IPS DF 6.9 (cell line): ENCODE measurements at regions not wholly inside any gene's neighbourhood (a gene's known extent, or its start where the extent isn't known, plus 50 kb on each side); places are given as distances from the start of the nearest gene placed in this dataset.
"Not testable (repeated sequence)": the region's sequence is repeated elsewhere in the genome, so short reads cannot be mapped to it uniquely, and the experiment has no call there.

Source experiments
- DNase-seq: peaks from one replicate; pipeline ENCODE4 v3.0.0-alpha.2; 2013; ENCODE audit warnings: low read depth, low spot score
- H3K27ac ChIP-seq: one replicate; pipeline ENCODE4 v1.5.1; 2013; ENCODE audit warnings: low read length, control low read depth
- H3K27me3 ChIP-seq: 2 replicates; pipeline ENCODE4 v1.6.1; 2013; ENCODE audit warnings: mild to moderate bottlenecking, low read length; ENCODE audit not compliant: control insufficient read depth, insufficient read depth
- H3K36me3 ChIP-seq: 2 replicates; pipeline ENCODE4 v1.6.1; 2013; ENCODE audit warnings: low read length; ENCODE audit not compliant: control insufficient read depth, insufficient read depth
- H3K4me1 ChIP-seq: 2 replicates; pipeline ENCODE4 v1.6.1; 2013; ENCODE audit warnings: low read length; ENCODE audit not compliant: control insufficient read depth, insufficient read depth
- H3K4me3 ChIP-seq: 2 replicates; pipeline ENCODE4 v1.5.1; 2013; ENCODE audit warnings: mild to moderate bottlenecking, low read length
- H3K9me3 ChIP-seq: 2 replicates; pipeline ENCODE4 v1.6.1; 2013; ENCODE audit warnings: low read length, inconsistent platforms; ENCODE audit not compliant: control insufficient read depth, insufficient read depth
- WGBS: extraction: QIAGEN DNeasy Blood & Tissue Kit; methylation state at CpG from one replicate; pipeline ENCODE4 v1.1.7; 2013; ENCODE audit warnings: mixed read lengths, missing lambda C conversion rate; ENCODE audit not compliant: insufficient read length, insufficient coverage; 5-methylcytosine and 5-hydroxymethylcytosine counted together

DNA sequence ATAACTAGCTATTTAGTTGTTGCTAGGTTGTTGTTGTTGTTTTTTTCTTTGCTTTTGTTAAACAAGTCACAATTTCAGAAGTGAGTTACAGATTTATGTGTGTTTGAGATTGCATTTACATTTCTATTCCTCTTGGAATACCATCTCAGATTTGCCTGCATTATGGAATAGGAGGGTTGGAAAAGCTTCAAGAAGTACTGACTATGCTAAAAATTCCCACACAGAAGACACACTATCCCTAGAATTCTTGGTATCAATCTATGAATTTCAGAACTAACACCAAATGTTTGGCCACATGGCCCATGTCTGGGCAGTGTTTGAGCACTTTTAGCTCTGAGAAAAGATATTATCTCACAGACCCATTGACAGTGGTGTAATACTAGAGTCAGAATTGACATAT lies 249.9 kb upstream of the NPVF start:
- not testable (repeated sequence) for H3K4me3 ChIP-seq, H3K36me3 ChIP-seq, H3K27me3 ChIP-seq, H3K9me3 ChIP-seq, H3K4me1 ChIP-seq, DNase-seq, H3K27ac ChIP-seq

DNA sequence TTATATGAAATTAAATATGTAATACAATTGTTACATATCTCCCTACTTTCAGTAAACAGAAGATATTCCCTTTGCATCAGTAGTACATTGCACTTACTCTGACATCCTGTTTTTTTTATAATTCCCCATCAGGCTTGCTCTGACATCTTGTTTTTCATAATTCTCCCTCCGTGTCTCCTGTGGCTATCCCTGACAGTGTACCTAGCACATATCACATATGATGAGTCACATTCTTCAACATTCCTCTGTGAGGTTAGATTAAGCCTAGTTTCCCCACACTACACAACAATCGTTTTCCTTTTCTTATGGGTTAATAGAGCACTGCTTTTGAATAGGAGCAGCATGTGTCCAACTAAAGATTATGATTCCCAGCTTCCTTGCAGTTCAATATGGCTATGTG lies 250.6 kb upstream of the NPVF start:
- Histone ChIP-seq H3K36me3 (no peaks in the 10 kb centered on the region), H3K4me3 (no peak overlapping the region), H3K27me3 (no peaks in the 10 kb centered on the region), H3K27ac (no peak overlapping the region), H3K9me3 (no peaks in the 10 kb centered on the region), H3K4me1 (no peaks in the 10 kb centered on the region)
- no peak for DNase-seq
- WGBS, result no CpG with 5 or more reads among the region's 2 CpGs

DNA sequence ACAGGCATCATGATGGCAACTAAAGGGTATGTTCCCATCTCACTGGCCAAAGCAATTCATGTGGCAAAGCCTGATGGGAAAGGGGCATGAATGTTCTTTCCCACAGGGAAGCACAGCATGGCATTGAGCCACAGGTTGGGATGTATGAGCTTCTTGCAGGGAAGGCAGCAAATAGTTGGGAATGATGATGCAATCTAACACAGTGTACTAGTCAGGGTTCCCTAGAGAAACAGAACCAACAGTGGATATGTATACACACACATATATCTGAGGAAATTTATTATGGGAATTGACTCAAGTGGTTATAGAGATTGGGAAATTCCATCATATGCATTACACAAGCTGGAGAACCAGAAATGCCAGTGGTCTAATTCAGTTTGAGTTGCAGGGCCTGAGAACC lies 253.6 kb upstream of the NPVF start:
- H3K4me3 ChIP-seq, result no peak overlapping the region
- H3K9me3 ChIP-seq, result no peaks in the 10 kb centered on the region
- DNase-seq, result no peak
- no peaks in the 10 kb centered on the region for H3K27me3 ChIP-seq
- H3K4me1 ChIP-seq, result no peaks in the 10 kb centered on the region
- no peaks in the 10 kb centered on the region for H3K36me3 ChIP-seq
- no peak overlapping the region for H3K27ac ChIP-seq

DNA sequence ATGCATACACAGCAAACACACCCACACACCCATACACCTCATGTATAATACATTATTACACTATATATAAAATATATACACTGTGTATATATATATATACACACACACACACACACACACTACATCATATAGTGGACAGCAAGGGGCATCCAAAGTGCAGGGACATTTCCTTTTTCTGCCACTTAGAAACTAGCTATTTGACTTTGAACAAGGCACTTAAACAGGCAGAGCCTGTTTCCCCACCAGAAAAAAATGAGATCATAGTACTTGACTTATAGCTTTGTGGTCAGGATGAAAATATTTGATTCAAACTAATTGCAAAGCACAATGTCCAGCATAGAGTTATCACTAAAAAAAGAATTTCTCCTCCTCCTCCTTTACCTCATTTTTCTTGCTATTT lies 254.3 kb upstream of the NPVF start:
- no peak overlapping the region for H3K27ac ChIP-seq
- H3K4me3 ChIP-seq, result no peak overlapping the region
- no peaks in the 10 kb centered on the region for H3K27me3 ChIP-seq
- no peaks in the 10 kb centered on the region for H3K9me3 ChIP-seq
- H3K36me3 ChIP-seq, result no peaks in the 10 kb centered on the region
- no peaks in the 10 kb centered on the region for H3K4me1 ChIP-seq
- DNase-seq, result no peak

DNA sequence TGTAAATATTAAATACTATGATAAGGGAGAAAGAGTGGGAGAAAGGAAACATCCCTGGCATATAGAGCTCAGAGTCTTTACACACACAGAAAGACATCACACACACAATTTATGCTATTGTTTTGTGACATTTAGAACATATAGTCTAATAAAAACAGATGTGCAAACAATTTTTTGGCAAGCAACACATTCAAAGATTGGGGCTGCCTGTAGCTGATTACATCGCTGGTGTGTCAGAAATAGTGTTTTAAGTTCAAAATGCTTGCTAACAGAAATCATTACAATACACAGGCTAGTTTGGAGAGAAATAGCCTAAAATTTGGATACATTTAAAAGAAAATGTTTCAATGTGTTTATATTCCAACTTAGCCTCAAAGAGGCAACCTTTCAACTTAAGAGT lies 256.7 kb upstream of the NPVF start:
- Histone ChIP-seq H3K36me3 (no peaks in the 10 kb centered on the region), H3K9me3 (no peaks in the 10 kb centered on the region), H3K4me3 (no peak overlapping the region), H3K27me3 (no peaks in the 10 kb centered on the region), H3K27ac (no peak overlapping the region), H3K4me1 (no peaks in the 10 kb centered on the region)
- no CpG with 5 or more reads among the region's 1 CpG for WGBS
- no peak for DNase-seq

DNA sequence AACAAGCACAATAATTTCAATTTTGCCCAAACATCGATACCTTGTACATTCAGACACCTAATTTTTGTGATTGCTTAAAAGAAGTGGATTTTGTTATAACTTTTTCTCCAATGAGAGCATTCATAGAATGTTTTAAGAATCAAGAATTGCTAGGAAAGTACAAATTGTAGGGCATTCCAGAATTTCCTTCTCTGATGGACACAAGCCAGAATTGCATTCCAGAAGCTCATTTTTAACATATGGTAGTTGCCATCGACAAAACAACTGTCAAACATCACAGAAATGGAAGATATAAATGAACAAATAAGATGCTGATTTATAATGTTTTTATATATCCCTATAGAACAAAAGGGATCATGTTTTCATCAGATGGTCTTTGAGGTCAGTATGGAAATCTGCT lies 258.4 kb upstream of the NPVF start:
- no CpG with 5 or more reads among the region's 2 CpGs for WGBS
- DNase-seq, result no peak
- Histone ChIP-seq H3K36me3 (no peaks in the 10 kb centered on the region), H3K27ac (no peak overlapping the region), H3K27me3 (no peaks in the 10 kb centered on the region), H3K9me3 (no peaks in the 10 kb centered on the region), H3K4me1 (no peaks in the 10 kb centered on the region), H3K4me3 (no peak overlapping the region)

DNA sequence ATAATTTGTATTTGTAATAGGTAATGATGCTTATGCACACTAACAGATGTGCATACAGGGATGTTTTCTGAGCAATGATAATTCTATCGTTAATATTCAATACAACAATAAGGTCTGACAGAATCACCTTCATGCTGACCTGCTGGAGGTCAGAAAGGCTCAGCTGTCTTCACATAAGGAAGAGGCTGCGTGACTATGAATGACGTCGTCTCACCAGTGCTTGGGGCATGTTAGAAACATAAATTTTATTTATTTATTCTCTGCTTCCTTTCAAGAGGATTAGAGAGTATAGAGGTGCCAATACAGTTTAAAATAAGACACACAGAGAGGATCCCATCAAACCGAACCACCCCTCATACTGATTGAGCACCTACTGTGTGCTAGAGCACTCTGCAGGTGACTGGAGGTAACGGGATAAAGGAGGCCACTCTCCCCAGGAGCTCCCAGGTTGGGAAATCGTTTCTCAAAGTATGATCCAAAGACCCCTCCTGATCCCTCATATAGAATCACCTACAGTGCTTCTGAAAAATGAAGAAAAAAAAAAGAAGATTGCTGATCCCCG lies 265.6 kb upstream of the NPVF start:
- DNase-seq, result no peak
- no peaks in the 10 kb centered on the region for H3K27me3 ChIP-seq
- no peak overlapping the region for H3K4me3 ChIP-seq
- WGBS, result no CpG with 5 or more reads among the region's 8 CpGs
- no peaks in the 10 kb centered on the region for H3K36me3 ChIP-seq
- H3K4me1 ChIP-seq, result no peaks in the 10 kb centered on the region
- no peaks in the 10 kb centered on the region for H3K9me3 ChIP-seq
- no peak overlapping the region for H3K27ac ChIP-seq

DNA sequence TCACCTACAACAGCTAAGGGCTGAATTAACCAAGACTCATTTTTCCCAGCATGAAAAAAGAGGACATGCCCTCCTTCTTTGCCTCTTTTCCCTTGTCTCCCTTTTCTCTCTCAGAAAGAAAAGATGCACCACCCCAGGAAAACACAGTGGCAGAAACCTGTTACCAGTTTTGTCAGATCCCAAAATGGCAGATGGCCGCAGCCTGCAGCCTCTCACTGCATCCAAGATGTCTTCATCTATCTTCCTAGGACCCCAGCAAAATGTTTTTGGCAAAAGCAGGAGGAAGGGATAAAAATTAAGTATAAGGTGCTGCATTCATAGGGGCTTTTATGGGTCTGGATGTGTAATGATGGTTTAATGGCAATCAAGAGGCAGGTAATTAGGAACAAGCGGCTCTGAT lies 266.6 kb upstream of the NPVF start:
- Histone ChIP-seq H3K27ac (no peak overlapping the region), H3K9me3 (no peaks in the 10 kb centered on the region), H3K4me3 (no peak overlapping the region), H3K27me3 (no peaks in the 10 kb centered on the region), H3K4me1 (no peaks in the 10 kb centered on the region), H3K36me3 (no peaks in the 10 kb centered on the region)
- no CpG with 5 or more reads among the region's 2 CpGs for WGBS
- no peak for DNase-seq

DNA sequence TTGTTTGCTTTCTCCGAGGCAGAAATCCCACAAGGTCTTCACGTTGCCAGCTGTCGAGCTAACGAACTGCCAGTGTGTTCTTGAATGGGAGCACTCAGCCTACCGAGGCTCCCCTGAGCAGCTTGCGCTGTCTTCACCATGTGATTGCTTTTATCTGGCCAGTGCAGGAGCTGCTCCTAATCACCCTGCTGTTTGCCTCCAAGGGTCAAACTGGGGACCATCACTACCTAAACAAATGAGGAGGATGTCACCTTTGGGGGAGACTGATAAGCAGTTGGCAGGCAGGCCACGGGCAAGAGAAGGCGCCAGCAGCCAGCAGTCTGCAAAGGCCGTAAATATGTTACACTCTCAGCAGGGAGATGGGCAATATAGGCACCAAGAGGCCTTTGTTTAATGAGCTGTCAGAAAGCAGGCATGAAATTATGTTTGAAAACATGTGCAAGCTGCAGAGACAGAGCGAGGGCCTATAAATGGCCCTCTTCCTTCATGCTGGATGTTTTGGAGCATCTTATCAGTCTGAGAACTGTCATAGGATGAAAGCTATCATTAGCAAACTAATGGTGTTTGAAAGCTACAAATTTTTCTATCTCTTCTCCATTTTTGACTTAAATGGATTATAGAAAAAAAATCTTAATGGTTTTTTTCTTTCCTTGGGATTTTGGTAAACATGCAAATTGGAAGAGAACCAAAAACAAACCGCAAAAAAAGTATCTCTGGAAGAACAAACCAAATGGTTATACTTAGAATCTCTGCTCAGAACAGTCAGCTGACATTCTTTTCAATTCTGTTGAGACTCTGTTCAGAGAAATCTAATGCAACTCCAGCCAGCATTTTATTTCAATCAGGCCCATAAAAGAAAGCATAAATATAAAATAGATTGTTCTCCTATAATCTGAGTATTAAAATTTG lies 267.3 kb upstream of the NPVF start:
- H3K27ac ChIP-seq, result no peak overlapping the region
- no peaks in the 10 kb centered on the region for H3K36me3 ChIP-seq
- no peaks in the 10 kb centered on the region for H3K27me3 ChIP-seq
- no peak for DNase-seq
- H3K4me1 ChIP-seq, result no peaks in the 10 kb centered on the region
- H3K9me3 ChIP-seq, result no peaks in the 10 kb centered on the region
- WGBS, result no CpG with 5 or more reads among the region's 11 CpGs
- H3K4me3 ChIP-seq, result no peak overlapping the region

DNA sequence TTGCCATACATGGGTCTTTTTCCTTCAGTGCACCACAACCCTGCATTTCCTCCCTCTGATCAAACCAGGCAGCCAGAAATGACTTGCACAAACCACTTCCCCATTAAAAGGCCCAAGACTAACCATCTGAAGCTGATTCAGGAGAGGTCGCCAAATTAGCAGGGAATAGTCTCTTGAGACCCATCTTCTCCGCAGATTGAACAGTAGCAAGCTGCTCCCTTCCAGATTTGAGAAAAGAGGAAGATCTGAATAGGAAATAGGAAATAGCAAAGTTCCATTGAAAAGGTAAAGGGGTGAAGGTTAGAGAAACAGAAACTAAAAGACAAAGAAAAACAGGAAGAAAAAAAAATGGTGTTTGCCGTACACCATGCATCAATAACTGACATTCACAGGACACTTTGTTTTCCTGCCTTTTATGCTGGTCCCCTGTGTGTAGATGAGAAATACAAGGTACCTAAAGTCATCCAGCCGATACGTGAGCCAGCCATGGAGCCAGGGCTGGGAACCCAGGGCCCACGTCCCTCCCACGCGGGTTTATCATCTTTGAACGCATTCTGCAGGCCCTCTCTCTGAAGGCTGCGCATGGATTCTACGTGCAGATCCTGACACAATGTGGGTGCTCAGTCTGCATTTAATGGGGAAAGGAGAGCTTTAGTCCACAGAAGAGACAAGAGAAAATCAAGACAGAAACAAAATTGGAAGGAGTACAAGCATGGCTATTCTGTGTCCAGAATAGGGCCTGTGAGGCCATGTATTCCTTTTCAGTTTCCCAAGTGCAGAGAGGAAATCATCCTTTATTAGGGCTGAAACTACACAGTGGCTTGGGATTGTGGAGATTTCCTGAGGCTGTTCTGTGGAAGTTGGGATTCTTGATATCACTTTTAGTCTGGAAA lies 268.4 kb upstream of the NPVF start:
- Histone ChIP-seq H3K4me3 (no peak overlapping the region), H3K9me3 (no peaks in the 10 kb centered on the region), H3K27ac (no peak overlapping the region), H3K27me3 (no peaks in the 10 kb centered on the region), H3K36me3 (no peaks in the 10 kb centered on the region), H3K4me1 (no peaks in the 10 kb centered on the region)
- no CpG with 5 or more reads among the region's 11 CpGs for WGBS
- no peak for DNase-seq
